ENCODE measurements at regions not wholly inside any gene's neighbourhood (a gene's known extent, or its start where the extent isn't known, plus 50 kb on each side); places are given as distances from the start of the nearest gene placed in this dataset.

GRCh38 chr17:70336411-70336810 is 167.1 kb downstream of the KCNJ2 start:
- in situ Hi-C loops (cut with HindIII; ENCODE audit: low pct_unique_long_range_greater_than_20kb, low sequenced_read_pairs) (no loop called here), intact Hi-C loops (cut with micrococcal nuclease; ENCODE audit: unreplicated experiment) (no loop called here)
- Histone ChIP-seq H3K9me3 (ENCODE audit: control insufficient read depth, insufficient read depth, low read depth, low read length) (no peaks in the 10 kb centered on the region), H3K36me3 (ENCODE audit: control insufficient read depth, insufficient read depth, low read length) (no peaks in the 10 kb centered on the region), H3K4me1 (ENCODE audit: control insufficient read depth, insufficient read depth, low read length) (no peaks in the 10 kb centered on the region), H3K27me3 (ENCODE audit: control insufficient read depth, insufficient read depth, low read length) (no peaks in the 10 kb centered on the region), H3K27ac (ENCODE audit: low read length) (no peak overlapping the region), H3K4me3 (ENCODE audit: low read depth in 2 of 2, low read length in 2 of 2) (no peak overlapping the region)
- ATAC-seq, result no peak
- TF ChIP-seq SIN3A (IDR thresholded peaks at IDR 0.05; ENCODE audit: borderline replicate concordance, insufficient read depth, low read depth, low read length) (no peak), TCF7L2 (IDR thresholded peaks at IDR 0.05; ENCODE audit: low read depth, low read length) (no peak), CTCF (IDR thresholded peaks at IDR 0.05) (no peak), POLR2AphosphoS5 (IDR thresholded peaks at IDR 0.05; ENCODE audit: low read depth, low read length) (no peak)
- TF ChIP-seq, protein P1, sequence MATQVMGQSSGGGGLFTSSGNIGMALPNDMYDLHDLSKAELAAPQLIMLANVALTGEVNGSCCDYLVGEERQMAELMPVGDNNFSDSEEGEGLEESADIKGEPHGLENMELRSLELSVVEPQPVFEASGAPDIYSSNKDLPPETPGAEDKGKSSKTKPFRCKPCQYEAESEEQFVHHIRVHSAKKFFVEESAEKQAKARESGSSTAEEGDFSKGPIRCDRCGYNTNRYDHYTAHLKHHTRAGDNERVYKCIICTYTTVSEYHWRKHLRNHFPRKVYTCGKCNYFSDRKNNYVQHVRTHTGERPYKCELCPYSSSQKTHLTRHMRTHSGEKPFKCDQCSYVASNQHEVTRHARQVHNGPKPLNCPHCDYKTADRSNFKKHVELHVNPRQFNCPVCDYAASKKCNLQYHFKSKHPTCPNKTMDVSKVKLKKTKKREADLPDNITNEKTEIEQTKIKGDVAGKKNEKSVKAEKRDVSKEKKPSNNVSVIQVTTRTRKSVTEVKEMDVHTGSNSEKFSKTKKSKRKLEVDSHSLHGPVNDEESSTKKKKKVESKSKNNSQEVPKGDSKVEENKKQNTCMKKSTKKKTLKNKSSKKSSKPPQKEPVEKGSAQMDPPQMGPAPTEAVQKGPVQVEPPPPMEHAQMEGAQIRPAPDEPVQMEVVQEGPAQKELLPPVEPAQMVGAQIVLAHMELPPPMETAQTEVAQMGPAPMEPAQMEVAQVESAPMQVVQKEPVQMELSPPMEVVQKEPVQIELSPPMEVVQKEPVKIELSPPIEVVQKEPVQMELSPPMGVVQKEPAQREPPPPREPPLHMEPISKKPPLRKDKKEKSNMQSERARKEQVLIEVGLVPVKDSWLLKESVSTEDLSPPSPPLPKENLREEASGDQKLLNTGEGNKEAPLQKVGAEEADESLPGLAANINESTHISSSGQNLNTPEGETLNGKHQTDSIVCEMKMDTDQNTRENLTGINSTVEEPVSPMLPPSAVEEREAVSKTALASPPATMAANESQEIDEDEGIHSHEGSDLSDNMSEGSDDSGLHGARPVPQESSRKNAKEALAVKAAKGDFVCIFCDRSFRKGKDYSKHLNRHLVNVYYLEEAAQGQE (IDR thresholded peaks at IDR 0.05; ENCODE audit: insufficient read depth in 1 of 2, low read depth in 2 of 2, low read length in 1 of 2), result no peak
- POLR2A ChIA-PET, result no interaction called here
- DNase-seq (ENCODE audit: low read depth, low spot score), result no peak
- CTCF ChIA-PET, result no interaction called here
- BruUV-seq (replicated peaks), result no TSS peak

DNA sequence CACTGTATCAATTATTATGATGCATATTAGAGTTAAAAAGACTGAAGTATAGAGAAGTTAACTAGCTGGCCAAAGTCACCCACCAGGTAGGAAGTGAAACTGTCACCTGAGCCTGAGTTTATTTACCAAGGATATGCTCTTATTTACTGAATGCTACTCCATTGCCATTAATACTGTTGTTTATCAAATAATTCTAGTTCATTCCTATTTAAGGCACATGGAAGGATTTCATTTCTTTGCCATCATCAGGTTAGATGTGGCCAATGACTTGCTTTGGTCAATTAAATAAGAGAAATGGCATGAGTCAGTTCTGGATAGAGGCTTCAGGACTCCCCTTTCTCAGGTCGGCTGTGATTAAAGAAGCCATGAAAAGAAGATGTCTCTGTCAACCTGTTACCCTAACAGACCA is 169.6 kb downstream of the KCNJ2 start:
- intact Hi-C loops (cut with micrococcal nuclease; ENCODE audit: unreplicated experiment) (no loop called here), in situ Hi-C loops (cut with HindIII; ENCODE audit: low pct_unique_long_range_greater_than_20kb, low sequenced_read_pairs) (no loop called here)
- DNase-seq (ENCODE audit: low read depth, low spot score) (no peak), ATAC-seq (no peak)
- BruUV-seq (replicated peaks), result no TSS peak
- H3K9me3 ChIP-seq (ENCODE audit: control insufficient read depth, insufficient read depth, low read depth, low read length), result no peaks in the 10 kb centered on the region
- H3K27ac ChIP-seq (ENCODE audit: low read length), result no peak overlapping the region
- TF ChIP-seq CTCF (IDR thresholded peaks at IDR 0.05) (no peak), SIN3A (IDR thresholded peaks at IDR 0.05; ENCODE audit: borderline replicate concordance, insufficient read depth, low read depth, low read length) (no peak), TCF7L2 (IDR thresholded peaks at IDR 0.05; ENCODE audit: low read depth, low read length) (no peak), POLR2AphosphoS5 (IDR thresholded peaks at IDR 0.05; ENCODE audit: low read depth, low read length) (no peak)
- TF ChIP-seq, protein P1 (IDR thresholded peaks at IDR 0.05; ENCODE audit: insufficient read depth in 1 of 2, low read depth in 2 of 2, low read length in 1 of 2), result no peak
- ChIA-PET CTCF (no interaction called here), POLR2A (no interaction called here)
- H3K36me3 ChIP-seq (ENCODE audit: control insufficient read depth, insufficient read depth, low read length), result no peaks in the 10 kb centered on the region
- H3K27me3 ChIP-seq (ENCODE audit: control insufficient read depth, insufficient read depth, low read length), result no peaks in the 10 kb centered on the region
- H3K4me1 ChIP-seq (ENCODE audit: control insufficient read depth, insufficient read depth, low read length), result no peaks in the 10 kb centered on the region
- H3K4me3 ChIP-seq (ENCODE audit: low read depth in 2 of 2, low read length in 2 of 2), result no peak overlapping the region

Data from Panc1 (cell line).